HepG2 (cell line): ENCODE measurements at regions not wholly inside any gene's neighbourhood (a gene's known extent, or its start where the extent isn't known, plus 50 kb on each side); places are given as distances from the start of the nearest gene placed in this dataset.

Experiments
- JUND ChIP-seq: sonication (generic); formaldehyde crosslinking; IDR thresholded peaks from 2 replicates; pipeline ENCODE4 v1.8.0; 2022; ENCODE audit warnings: mild to moderate bottlenecking, missing genetic modification reagents
- MYC ChIP-seq: sonication (generic); formaldehyde crosslinking; IDR thresholded peaks from 2 replicates; pipeline ENCODE4 v1.9.0; 2021; ENCODE audit warnings: missing genetic modification reagents, borderline replicate concordance
- MYNN ChIP-seq: sonication (generic); formaldehyde crosslinking; IDR thresholded peaks from 2 replicates; pipeline ENCODE4 v1.4.0; 2020; ENCODE audit warnings: mild to moderate bottlenecking, low read depth, missing genetic modification reagents
- NPAS2 ChIP-seq: sonication (generic); formaldehyde crosslinking; IDR thresholded peaks from 2 replicates; pipeline ENCODE4 v1.8.0; 2022; ENCODE audit warnings: mild to moderate bottlenecking, missing genetic modification reagents, borderline replicate concordance
- NR2F2 ChIP-seq: IDR thresholded peaks from 2 replicates; pipeline ENCODE4 v1.6.1; 2012; ENCODE audit warnings: low read depth, inconsistent platforms, borderline replicate concordance
- RBM22 ChIP-seq: fragments of 200-400 bp; formaldehyde crosslinking; optimal IDR thresholded peaks from 2 replicates; pipeline ENCODE3; 2017; ENCODE audit warnings: mild to moderate bottlenecking, low read length, moderate library complexity
- ZNF382 ChIP-seq: sonication (generic); formaldehyde crosslinking; IDR thresholded peaks from 2 replicates; pipeline ENCODE4 v1.5.0; 2020; ENCODE audit warnings: missing genetic modification reagents, mild to moderate bottlenecking, borderline replicate concordance
- ZZZ3 ChIP-seq: sonication (generic); formaldehyde crosslinking; IDR thresholded peaks from 2 replicates; pipeline ENCODE4 v1.4.0; 2020; ENCODE audit warnings: missing genetic modification reagents, mild to moderate bottlenecking, borderline replicate concordance
- TF ChIP-seq, protein P1 (sequence below): sonication (generic); formaldehyde crosslinking; IDR thresholded peaks from 2 replicates; pipeline ENCODE4 v1.8.1; 2023; ENCODE audit warnings: missing genetic modification reagents, inconsistent platforms, borderline replicate concordance
- TF ChIP-seq, protein P2 (sequence below): sonication (generic); formaldehyde crosslinking; IDR thresholded peaks from 2 replicates; pipeline ENCODE4 v1.5.0; 2020; ENCODE audit warnings: mild to moderate bottlenecking, missing genetic modification reagents, moderate library complexity
- TF ChIP-seq, protein P3 (sequence below): IDR thresholded peaks from 2 replicates; pipeline ENCODE4 v1.6.1; 2016; ENCODE audit warnings: missing compliant biosample characterization, missing genetic modification reagents, borderline replicate concordance
- TF ChIP-seq, protein P4 (sequence below): IDR thresholded peaks from 2 replicates; pipeline ENCODE4 v1.6.1; 2016
- TF ChIP-seq, protein P5 (sequence below): sonication (generic); formaldehyde crosslinking; IDR thresholded peaks from 2 replicates; pipeline ENCODE4 v1.4.0; 2020; ENCODE audit warnings: missing genetic modification reagents, borderline replicate concordance

DNA sequence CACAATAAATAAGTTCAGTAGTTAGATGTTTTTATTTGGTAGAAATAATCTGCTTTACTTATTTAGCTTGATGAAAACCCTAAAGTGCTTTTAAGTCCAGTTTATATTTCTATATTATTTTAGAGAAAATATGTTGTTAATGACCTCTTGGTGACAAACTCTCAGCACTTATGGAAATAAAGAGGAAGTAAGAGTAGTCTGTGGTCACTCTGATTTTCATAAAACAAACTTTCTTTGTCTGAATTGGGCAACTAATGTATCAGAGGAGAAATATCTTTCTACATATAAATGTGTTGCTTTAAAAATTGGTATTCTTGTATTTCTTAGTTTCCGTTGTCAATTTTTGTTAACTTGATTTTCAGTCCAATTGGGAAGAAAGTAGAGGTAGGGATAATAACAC lies 878.9 kb upstream of the SEL1L start:
- TF ChIP-seq JUND, result no peak
- TF ChIP-seq, protein P1, sequence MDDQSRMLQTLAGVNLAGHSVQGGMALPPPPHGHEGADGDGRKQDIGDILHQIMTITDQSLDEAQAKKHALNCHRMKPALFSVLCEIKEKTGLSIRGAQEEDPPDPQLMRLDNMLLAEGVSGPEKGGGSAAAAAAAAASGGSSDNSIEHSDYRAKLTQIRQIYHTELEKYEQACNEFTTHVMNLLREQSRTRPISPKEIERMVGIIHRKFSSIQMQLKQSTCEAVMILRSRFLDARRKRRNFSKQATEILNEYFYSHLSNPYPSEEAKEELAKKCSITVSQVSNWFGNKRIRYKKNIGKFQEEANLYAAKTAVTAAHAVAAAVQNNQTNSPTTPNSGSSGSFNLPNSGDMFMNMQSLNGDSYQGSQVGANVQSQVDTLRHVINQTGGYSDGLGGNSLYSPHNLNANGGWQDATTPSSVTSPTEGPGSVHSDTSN (CRISPR knock-in tag), result no peak
- TF ChIP-seq, protein P2, sequence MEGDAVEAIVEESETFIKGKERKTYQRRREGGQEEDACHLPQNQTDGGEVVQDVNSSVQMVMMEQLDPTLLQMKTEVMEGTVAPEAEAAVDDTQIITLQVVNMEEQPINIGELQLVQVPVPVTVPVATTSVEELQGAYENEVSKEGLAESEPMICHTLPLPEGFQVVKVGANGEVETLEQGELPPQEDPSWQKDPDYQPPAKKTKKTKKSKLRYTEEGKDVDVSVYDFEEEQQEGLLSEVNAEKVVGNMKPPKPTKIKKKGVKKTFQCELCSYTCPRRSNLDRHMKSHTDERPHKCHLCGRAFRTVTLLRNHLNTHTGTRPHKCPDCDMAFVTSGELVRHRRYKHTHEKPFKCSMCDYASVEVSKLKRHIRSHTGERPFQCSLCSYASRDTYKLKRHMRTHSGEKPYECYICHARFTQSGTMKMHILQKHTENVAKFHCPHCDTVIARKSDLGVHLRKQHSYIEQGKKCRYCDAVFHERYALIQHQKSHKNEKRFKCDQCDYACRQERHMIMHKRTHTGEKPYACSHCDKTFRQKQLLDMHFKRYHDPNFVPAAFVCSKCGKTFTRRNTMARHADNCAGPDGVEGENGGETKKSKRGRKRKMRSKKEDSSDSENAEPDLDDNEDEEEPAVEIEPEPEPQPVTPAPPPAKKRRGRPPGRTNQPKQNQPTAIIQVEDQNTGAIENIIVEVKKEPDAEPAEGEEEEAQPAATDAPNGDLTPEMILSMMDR (CRISPR knock-in tag), result no peak
- TF ChIP-seq MYNN (CRISPR knock-in tag), result no peak
- no peak for TF ChIP-seq NR2F2
- no peak for TF ChIP-seq RBM22
- TF ChIP-seq, protein P3, sequence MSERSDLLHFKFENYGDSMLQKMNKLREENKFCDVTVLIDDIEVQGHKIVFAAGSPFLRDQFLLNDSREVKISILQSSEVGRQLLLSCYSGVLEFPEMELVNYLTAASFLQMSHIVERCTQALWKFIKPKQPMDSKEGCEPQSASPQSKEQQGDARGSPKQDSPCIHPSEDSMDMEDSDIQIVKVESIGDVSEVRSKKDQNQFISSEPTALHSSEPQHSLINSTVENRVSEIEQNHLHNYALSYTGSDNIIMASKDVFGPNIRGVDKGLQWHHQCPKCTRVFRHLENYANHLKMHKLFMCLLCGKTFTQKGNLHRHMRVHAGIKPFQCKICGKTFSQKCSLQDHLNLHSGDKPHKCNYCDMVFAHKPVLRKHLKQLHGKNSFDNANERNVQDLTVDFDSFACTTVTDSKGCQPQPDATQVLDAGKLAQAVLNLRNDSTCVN (CRISPR knock-in tag), result no peak
- no peak for TF ChIP-seq MYC (CRISPR knock-in tag)
- TF ChIP-seq, protein P4, sequence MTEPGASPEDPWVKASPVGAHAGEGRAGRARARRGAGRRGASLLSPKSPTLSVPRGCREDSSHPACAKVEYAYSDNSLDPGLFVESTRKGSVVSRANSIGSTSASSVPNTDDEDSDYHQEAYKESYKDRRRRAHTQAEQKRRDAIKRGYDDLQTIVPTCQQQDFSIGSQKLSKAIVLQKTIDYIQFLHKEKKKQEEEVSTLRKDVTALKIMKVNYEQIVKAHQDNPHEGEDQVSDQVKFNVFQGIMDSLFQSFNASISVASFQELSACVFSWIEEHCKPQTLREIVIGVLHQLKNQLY (CRISPR knock-in tag), result no peak
- TF ChIP-seq ZZZ3, result no peak
- TF ChIP-seq, protein P5, sequence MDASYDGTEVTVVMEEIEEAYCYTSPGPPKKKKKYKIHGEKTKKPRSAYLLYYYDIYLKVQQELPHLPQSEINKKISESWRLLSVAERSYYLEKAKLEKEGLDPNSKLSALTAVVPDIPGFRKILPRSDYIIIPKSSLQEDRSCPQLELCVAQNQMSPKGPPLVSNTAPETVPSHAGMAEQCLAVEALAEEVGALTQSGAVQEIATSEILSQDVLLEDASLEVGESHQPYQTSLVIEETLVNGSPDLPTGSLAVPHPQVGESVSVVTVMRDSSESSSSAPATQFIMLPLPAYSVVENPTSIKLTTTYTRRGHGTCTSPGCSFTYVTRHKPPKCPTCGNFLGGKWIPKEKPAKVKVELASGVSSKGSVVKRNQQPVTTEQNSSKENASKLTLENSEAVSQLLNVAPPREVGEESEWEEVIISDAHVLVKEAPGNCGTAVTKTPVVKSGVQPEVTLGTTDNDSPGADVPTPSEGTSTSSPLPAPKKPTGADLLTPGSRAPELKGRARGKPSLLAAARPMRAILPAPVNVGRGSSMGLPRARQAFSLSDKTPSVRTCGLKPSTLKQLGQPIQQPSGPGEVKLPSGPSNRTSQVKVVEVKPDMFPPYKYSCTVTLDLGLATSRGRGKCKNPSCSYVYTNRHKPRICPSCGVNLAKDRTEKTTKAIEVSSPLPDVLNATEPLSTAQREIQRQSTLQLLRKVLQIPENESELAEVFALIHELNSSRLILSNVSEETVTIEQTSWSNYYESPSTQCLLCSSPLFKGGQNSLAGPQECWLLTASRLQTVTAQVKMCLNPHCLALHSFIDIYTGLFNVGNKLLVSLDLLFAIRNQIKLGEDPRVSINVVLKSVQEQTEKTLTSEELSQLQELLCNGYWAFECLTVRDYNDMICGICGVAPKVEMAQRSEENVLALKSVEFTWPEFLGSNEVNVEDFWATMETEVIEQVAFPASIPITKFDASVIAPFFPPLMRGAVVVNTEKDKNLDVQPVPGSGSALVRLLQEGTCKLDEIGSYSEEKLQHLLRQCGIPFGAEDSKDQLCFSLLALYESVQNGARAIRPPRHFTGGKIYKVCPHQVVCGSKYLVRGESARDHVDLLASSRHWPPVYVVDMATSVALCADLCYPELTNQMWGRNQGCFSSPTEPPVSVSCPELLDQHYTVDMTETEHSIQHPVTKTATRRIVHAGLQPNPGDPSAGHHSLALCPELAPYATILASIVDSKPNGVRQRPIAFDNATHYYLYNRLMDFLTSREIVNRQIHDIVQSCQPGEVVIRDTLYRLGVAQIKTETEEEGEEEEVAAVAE, result no peak
- no peak for TF ChIP-seq ZNF382
- TF ChIP-seq NPAS2 (CRISPR knock-in tag), result no peak
